CD14-positive monocyte (primary cell): ENCODE measurements at regions not wholly inside any gene's neighbourhood (a gene's known extent, or its start where the extent isn't known, plus 50 kb on each side); places are given as distances from the start of the nearest gene placed in this dataset.

Experiments used
- DNase-seq, 3 donors: peaks; one replicate each; pipeline ENCODE4 v3.0.0-alpha.2; 2011 to 2022
- H2AFZ ChIP-seq: 2 replicates; pipeline ENCODE4 v1.6.0; 2012; ENCODE audit warnings: mild to moderate bottlenecking, low read depth, low read length, inconsistent platforms; ENCODE audit not compliant: insufficient read depth, poor library complexity, severe bottlenecking
- H3K27ac ChIP-seq, 2 donors: 1 replicate in 1 of 2; 2 replicates in 1 of 2; pipeline ENCODE4 v1.5.1; 2012 to 2013; ENCODE audit warnings: low read length in 2 of 2, control low read depth in 1 of 2, inconsistent platforms in 1 of 2, low read depth in 1 of 2, mild to moderate bottlenecking in 1 of 2
- H3K27me3 ChIP-seq, 2 donors: one replicate each; pipeline versions ENCODE4 v1.6.0 to v1.6.1; 2011 to 2013; ENCODE audit warnings: low read length in 2 of 2; ENCODE audit not compliant: control insufficient read depth in 2 of 2, insufficient read depth in 2 of 2
- H3K36me3 ChIP-seq, 2 donors: replicated peaks in 1 of 2; 1 replicate in 1 of 2; 2 replicates in 1 of 2; pipeline versions ENCODE4 v1.5.1 to v1.6.1; 2012 to 2013; ENCODE audit warnings: low read length in 2 of 2, control low read depth in 1 of 2, inconsistent platforms in 1 of 2, mild to moderate bottlenecking in 1 of 2; ENCODE audit not compliant: insufficient read depth in 2 of 2, control insufficient read depth in 1 of 2
- H3K4me1 ChIP-seq, 2 donors: 1 replicate in 1 of 2; 2 replicates in 1 of 2; pipeline versions ENCODE4 v1.5.1 to v1.6.1; 2012 to 2013; ENCODE audit warnings: low read length in 2 of 2, control low read depth in 1 of 2, inconsistent platforms in 1 of 2, mild to moderate bottlenecking in 1 of 2, moderate library complexity in 1 of 2; ENCODE audit not compliant: insufficient read depth in 2 of 2, control insufficient read depth in 1 of 2
- H3K4me2 ChIP-seq: replicated peaks from 2 replicates; pipeline ENCODE3; 2012; ENCODE audit warnings: low read length, moderate library complexity, mild to moderate bottlenecking; ENCODE audit not compliant: poor library complexity, severe bottlenecking; ENCODE audit errors: extremely low read depth
- H3K4me3 ChIP-seq, 3 experiments: fragments of 200-600 bp in 1 of 3; sonication (generic) in 1 of 3; replicated peaks in 1 of 3; 1 replicate in 2 of 3; 2 replicates in 1 of 3; pipeline ENCODE4 v1.5.1; 2011 to 2013; ENCODE audit warnings: low read length in 3 of 3, mild to moderate bottlenecking in 3 of 3, control low read depth in 2 of 3, low read depth in 2 of 3, inconsistent platforms in 1 of 3, moderate library complexity in 1 of 3
- H3K79me2 ChIP-seq: 2 replicates; pipeline ENCODE4 v1.6.0; 2012; ENCODE audit warnings: mild to moderate bottlenecking, control low read depth, inconsistent platforms, low read length, moderate library complexity; ENCODE audit not compliant: insufficient read depth
- H3K9ac ChIP-seq: 2 replicates; pipeline ENCODE4 v1.6.0; 2017; ENCODE audit warnings: low read length, mild to moderate bottlenecking; ENCODE audit not compliant: insufficient read depth, poor library complexity, severe bottlenecking
- H3K9me3 ChIP-seq, 2 donors: replicated peaks in 1 of 2; 1 replicate in 1 of 2; 2 replicates in 1 of 2; pipeline versions ENCODE4 v1.5.1 to v1.6.1; 2012 to 2013; ENCODE audit warnings: low read length in 2 of 2, control low read depth in 1 of 2; ENCODE audit not compliant: control insufficient read depth in 1 of 2, insufficient read depth in 1 of 2
- H4K20me1 ChIP-seq: 2 replicates; pipeline ENCODE4 v1.6.0; 2012; ENCODE audit warnings: mild to moderate bottlenecking, low read length, control low read depth, moderate library complexity; ENCODE audit not compliant: insufficient read depth
- H3K27ac Mint-ChIP-seq, 7 donors: one replicate each; pipeline ENCODE4 v1.8.0; 2020; ENCODE audit warnings: mild to moderate bottlenecking in 7 of 7, mixed read lengths in 7 of 7, moderate library complexity in 6 of 7, inconsistent platforms in 2 of 7
- H3K27me3 Mint-ChIP-seq, 3 donors: one replicate each; pipeline ENCODE4 v1.8.0; 2021 to 2022; ENCODE audit warnings: low read depth in 3 of 3, mild to moderate bottlenecking in 3 of 3, mixed read lengths in 3 of 3, moderate library complexity in 3 of 3, inconsistent platforms in 1 of 3
- H3K36me3 Mint-ChIP-seq, 2 donors: one replicate each; pipeline ENCODE4 v1.8.0; 2020; ENCODE audit warnings: mixed read lengths in 2 of 2, inconsistent platforms in 1 of 2, mild to moderate bottlenecking in 1 of 2
- H3K4me1 Mint-ChIP-seq: one replicate; pipeline ENCODE4 v1.8.0; 2020; ENCODE audit warnings: mild to moderate bottlenecking, mixed read lengths
- H3K4me3 Mint-ChIP-seq, 2 donors: one replicate each; pipeline ENCODE4 v1.8.0; 2020; ENCODE audit warnings: mild to moderate bottlenecking in 2 of 2, mixed read lengths in 2 of 2, moderate library complexity in 1 of 2
- H3K9me3 Mint-ChIP-seq, 7 donors: one replicate each; pipeline ENCODE4 v1.8.0; 2020 to 2022; ENCODE audit warnings: mixed read lengths in 7 of 7, mild to moderate bottlenecking in 6 of 7, moderate library complexity in 6 of 7, inconsistent platforms in 2 of 7
- CTCF ChIP-seq: fragments of 200-600 bp; IDR thresholded peaks from one replicate; pipeline ENCODE4 v1.8.0; 2022; ENCODE audit warnings: antibody characterized with exemption, mild to moderate bottlenecking
- WGBS: methylation state at CpG from one replicate; pipeline ENCODE4 v1.1.5; 2013; ENCODE audit warnings: missing lambda C conversion rate; ENCODE audit not compliant: insufficient coverage; 5-methylcytosine and 5-hydroxymethylcytosine counted together
- intact Hi-C, 2 donors: fragments of 100-400 bp; cut with micrococcal nuclease; formaldehyde crosslinking; loops; one replicate each; pipeline versions ENCODE4 v1.15.0 to v1.15.1; 2023

- Histone ChIP-seq H3K27me3 (no peaks in the 10 kb centered on the region), H3K4me2 (no peak overlapping the region), H3K27ac (no peak overlapping the region), H3K36me3 (no peaks in the 10 kb centered on the region), H3K79me2 (no peaks in the 10 kb centered on the region), H3K9ac (no peak overlapping the region), H4K20me1 (no peaks in the 10 kb centered on the region), H3K4me1 (no peaks in the 10 kb centered on the region), H3K9me3 (no peaks in the 10 kb centered on the region), H2AFZ (no peak overlapping the region), H3K4me3 (no peak overlapping the region)
- no peak for TF ChIP-seq CTCF
- Mint-ChIP-seq H3K4me3 (no peak overlapping the region), H3K27ac (no peak overlapping the region), H3K9me3 (peaks cover 0 to 5% (median 2%) of the 10 kb centered on the region in 7 donors), H3K27me3 (no peaks in the 10 kb centered on the region), H3K36me3 (no peaks in the 10 kb centered on the region), H3K4me1 (no peaks in the 10 kb centered on the region)
- WGBS = no CpG with 5 or more reads among the region's 3 CpGs
- intact Hi-C loops = no loop called here
- no peak for DNase-seq
These were observed 1173.8 kb upstream of the TMPRSS15 start for GRCh38 chr21:19577381-19577780.

GRCh38 chr21:19590044-19590443, 1186.5 kb upstream of the TMPRSS15 start:
- TF ChIP-seq CTCF = no peak
- no peak for DNase-seq
- Mint-ChIP-seq H3K9me3 (peaks cover 0 to 11% (median 3%) of the 10 kb centered on the region in 7 donors), H3K27me3 (peaks cover 0 to 2% (median 0%) of the 10 kb centered on the region in 3 donors), H3K4me3 (no peak overlapping the region), H3K4me1 (no peaks in the 10 kb centered on the region), H3K36me3 (no peaks in the 10 kb centered on the region), H3K27ac (no peak overlapping the region)
- H3K9ac ChIP-seq = no peak overlapping the region
- no peak overlapping the region for H2AFZ ChIP-seq
- H3K4me2 ChIP-seq = no peak overlapping the region
- no peaks in the 10 kb centered on the region for H3K4me1 ChIP-seq
- H3K79me2 ChIP-seq = no peaks in the 10 kb centered on the region
- no peaks in the 10 kb centered on the region for H3K36me3 ChIP-seq
- H3K27ac ChIP-seq = no peak overlapping the region
- H4K20me1 ChIP-seq = no peaks in the 10 kb centered on the region
- H3K9me3 ChIP-seq = no peaks in the 10 kb centered on the region
- H3K27me3 ChIP-seq = no peaks in the 10 kb centered on the region
- H3K4me3 ChIP-seq = no peak overlapping the region
- intact Hi-C loops = no loop called here
